ENCODE measurements at regions not wholly inside any gene's neighbourhood (a gene's known extent, or its start where the extent isn't known, plus 50 kb on each side); places are given as distances from the start of the nearest gene placed in this dataset.

DNA sequence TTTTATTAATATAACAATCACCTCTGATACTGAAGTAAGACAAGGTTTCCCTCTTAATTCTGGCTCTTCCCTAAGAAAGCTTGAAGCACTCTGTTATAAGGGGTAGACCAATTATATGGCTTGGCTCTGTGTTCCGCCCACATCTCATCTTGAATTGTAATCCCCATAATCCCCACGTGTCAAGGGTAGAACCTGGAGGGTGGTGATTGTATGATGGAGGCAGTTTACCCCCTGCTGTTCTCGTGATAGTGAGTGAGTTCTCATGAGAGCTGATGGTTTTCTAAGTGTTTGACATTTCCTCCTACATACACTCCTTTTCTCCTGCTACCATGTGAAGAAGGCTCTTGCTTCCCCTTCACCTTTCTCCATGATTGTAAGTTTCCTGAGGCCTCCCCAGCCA is 363.8 kb upstream of the PCDH20 start:
- TF ChIP-seq EZH2 (IDR thresholded peaks at IDR 0.05) (no peak), POLR2AphosphoS5 (IDR thresholded peaks at IDR 0.05; ENCODE audit: borderline replicate concordance, low read depth, low read length) (no peak)
